GM18502 (cell line): ENCODE measurements at regions not wholly inside any gene's neighbourhood (a gene's known extent, or its start where the extent isn't known, plus 50 kb on each side); places are given as distances from the start of the nearest gene placed in this dataset.

ENCODE experiments used
- ATAC-seq: cut with Tn5 transposase; IDR thresholded peaks from one replicate; pipeline ENCODE4 v1.9.1; 2021; ENCODE audit warnings: mild to moderate bottlenecking; ENCODE audit not compliant: unreplicated experiment, poor library complexity

- ATAC-seq: no peak
Measured at GRCh38 chr2:16470936-16471490, 194.6 kb downstream of the CYRIA start.

DNA sequence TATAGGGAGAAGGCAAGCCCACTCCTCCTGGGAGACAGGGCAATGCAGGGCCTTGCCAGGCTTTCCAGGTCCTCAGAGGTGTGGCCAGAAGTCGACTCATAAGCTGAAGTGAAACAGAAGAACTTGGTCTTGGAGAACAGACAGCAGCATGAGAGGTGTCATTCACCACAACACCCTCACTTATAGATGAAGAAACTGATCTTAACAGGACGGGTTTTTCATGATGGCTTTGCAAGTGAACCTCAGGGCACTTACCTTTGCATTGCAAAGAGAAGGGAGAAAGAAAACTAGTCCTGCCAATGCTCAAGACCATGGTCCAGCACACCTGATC lies 198.8 kb downstream of the CYRIA start:
- no peak for ATAC-seq

GRCh38 chr2:16466133-16466820 lies 199.4 kb downstream of the CYRIA start:
- no peak for ATAC-seq

- no peak for ATAC-seq
Measured at GRCh38 chr2:16464641-16465040, 201.0 kb downstream of the CYRIA start.

DNA sequence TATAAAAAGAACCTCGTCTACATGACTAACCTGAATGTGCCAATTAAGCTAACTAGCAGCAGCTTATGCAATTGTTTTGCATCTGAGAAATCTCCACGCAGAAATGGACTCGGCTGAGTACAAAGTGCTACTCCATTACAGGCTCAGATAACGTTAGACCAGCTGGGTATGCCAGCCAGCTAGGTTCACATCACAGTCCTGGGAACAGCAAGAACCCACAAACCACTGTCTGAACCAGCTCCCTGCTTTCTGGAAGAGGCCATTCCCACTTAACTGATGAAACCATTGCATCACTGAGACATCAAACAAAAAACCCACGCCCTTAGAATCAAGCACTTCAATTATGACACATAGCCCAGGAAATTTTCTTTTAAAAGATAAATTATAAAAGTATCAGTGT lies 202.7 kb downstream of the CYRIA start:
- ATAC-seq: no peak

DNA sequence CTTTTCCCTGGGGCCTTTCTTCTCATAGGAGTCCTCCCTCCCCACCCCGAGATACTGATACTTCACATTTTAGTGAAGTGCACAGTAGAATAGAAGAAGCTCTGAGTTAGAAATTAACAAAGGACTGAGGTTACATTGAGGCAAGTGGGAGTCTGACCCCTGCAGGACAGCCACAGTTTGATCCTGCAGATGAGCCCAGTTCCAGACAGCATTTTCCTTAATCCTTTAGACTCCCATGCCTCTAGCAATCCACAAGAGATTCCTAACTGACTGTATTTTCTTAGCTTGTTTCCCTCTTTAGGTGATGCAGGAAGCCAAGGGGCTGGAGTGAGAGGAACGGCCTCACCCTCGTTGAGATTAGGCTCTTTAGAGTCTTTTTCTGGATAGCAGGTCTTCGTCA lies 204.0 kb downstream of the CYRIA start:
- no peak for ATAC-seq

DNA sequence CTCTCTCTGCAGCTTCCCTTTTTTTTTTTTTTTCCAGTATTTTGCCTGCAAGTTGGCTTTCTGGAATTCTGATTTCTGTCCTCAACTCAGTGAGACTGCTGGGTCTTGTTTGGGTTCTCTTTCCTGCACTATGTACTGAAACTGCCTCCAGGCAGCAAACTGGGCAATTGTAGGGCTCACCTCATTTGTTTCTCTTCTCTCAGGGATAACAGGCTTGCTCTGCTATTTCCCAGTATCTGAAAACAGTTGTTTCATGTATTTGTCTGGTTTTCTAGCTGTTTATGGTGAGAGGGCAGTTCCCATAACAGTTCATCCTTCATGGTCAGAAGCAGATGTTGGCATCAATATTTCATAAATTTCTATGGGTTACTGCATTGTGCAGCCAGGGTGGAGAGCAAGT lies 206.0 kb downstream of the CYRIA start:
- no peak for ATAC-seq

- ATAC-seq: no peak
Measured at GRCh38 chr2:16454621-16455020, 211.0 kb downstream of the CYRIA start.

- ATAC-seq: no peak
Measured at GRCh38 chr2:16452123-16452522, 213.5 kb downstream of the CYRIA start.

- no peak for ATAC-seq
Measured at GRCh38 chr2:16446706-16447105, 218.9 kb downstream of the CYRIA start.

- no peak for ATAC-seq
Measured at GRCh38 chr2:16442971-16443370, 222.7 kb downstream of the CYRIA start.

- ATAC-seq: no peak
Measured at GRCh38 chr2:16441431-16441830, 224.2 kb downstream of the CYRIA start.

- ATAC-seq: no peak
Measured at GRCh38 chr2:16440898-16441297, 224.7 kb downstream of the CYRIA start.

DNA sequence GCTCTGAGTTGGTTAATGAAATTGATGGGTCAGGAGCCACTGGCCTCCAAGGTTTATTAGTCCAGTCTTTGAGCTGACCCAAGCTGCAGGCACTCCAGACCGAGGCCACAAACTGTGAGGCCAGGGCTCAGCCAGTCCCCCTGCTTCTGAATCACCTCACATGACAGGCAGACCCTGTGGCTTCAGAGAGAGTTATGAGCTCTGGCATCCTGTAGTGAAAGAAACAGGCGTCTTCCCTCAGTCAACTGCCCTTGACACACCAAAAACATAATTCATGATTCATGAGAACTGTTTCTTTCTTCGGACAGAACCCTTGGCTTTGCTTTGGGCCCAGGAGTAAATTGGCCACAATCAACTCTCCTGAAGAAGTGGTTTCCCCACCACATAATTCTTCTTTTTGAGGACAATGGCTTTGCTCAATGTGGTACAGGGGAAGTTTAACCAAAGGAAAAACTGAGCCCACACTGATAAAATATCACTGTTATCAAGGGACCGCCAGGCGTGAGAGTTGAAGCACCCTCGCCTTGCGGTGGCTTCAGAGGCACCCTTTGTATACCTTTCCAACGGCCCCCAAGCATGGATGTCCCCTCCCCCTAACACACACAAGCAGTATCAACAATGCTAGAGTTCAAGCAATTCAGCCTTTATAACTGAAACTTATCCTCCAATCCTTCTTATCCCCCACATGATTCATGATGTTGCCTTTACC lies 226.9 kb downstream of the CYRIA start:
- no peak for ATAC-seq

- ATAC-seq: no peak
Measured at GRCh38 chr2:16437189-16437588, 228.4 kb downstream of the CYRIA start.

DNA sequence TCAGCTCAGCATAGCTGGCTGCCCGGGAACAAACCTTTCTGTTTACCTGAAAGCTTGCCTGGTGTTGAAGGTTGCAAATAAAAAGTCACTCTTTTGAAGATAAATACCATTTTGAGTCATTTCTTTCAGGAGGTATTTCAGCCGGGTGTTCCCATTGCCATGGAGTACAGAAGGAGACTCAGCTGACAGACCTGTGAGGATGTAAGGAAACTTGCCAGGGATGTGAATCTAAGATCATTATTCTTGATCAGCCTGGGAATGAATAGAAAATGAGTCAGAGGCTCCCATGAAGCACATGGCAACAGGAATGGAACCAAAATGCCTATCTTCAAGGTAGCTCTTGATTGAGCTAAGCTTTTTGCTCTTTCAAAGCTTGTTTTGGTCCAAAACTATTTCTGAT lies 231.2 kb downstream of the CYRIA start:
- ATAC-seq: no peak

DNA sequence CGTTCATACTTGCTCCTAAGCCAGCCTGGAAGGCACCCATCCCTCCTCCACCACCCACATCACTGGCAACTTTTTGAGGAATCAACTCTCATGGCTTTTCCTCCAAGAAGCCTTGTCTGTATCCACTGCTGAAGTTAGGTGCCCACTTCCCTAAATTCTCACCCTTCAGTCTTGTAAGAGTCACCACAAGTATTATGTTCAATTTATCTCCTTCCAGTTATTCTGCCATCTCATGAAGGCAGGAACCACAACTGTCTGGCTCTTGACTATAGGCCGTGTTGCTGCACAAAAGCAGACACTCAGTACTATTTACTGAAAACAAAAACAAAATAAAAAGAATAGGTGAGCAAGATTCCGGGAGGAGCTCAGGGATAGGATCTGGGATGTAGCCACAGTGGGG lies 234.8 kb downstream of the CYRIA start:
- no peak for ATAC-seq

DNA sequence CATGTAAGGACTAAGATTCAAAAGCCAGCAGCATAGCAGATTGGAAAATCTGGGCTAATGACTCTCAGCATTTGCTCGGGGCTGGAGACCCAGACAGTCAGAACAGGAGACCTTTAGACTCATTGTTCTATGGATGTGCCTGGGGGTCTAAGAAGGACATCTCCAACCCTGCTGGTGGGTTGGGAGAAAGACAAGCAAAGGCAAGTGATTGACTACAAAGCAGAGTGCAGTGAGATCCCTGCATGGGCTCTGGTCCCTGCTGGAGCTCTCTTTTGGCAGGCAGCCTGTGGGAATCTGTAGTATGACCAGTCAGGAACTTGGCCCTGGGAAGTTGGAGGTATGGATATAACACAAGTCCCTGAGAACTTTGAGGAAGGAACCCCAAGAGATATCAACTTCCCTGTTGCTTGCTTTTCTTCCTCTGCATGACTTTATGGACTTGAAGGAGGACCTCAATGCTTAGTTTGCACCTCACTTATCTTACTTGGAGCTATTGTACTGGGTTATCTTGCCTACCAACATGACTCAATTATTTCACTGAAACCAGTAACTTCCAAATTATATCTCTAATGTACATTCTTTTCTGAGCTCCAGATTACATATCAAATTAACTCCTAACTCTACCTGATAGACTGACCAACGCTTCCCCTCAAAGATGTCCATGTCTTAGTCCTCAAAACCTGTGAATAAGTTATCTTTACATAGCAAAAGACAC lies 236.0 kb downstream of the CYRIA start:
- ATAC-seq: no peak

DNA sequence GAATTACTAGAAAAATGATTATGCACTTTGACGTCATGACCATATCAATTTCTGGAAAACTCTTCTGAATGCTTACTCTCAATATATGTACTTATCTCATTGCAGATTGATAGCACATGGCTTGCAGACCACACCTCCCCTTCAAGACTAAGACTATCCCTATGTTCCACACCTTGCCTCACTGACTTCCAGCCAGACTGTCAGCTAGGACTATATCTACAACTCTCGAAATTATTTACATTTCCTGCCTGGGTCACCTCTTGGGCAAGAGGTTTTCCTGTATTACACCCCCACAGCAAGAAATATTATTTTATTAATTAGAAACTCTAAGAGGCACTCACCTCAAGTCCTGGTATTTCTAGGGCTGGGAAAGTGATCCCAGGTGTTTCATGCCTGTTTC lies 236.6 kb downstream of the CYRIA start:
- ATAC-seq: no peak

GRCh38 chr2:16425462-16426336 lies 239.9 kb downstream of the CYRIA start:
- no peak for ATAC-seq
